Memory B cell (primary cell): ENCODE measurements at regions not wholly inside any gene's neighbourhood (a gene's known extent, or its start where the extent isn't known, plus 50 kb on each side); places are given as distances from the start of the nearest gene placed in this dataset.

Experiments used
- ATAC-seq: fragments of 150-1000 bp; cut with Tn5 transposase; 2 replicates; pipeline ENCODE4 v1.10.0; 2021; ENCODE audit warnings: low read depth, mild to moderate bottlenecking, moderate library complexity
- DNase-seq, 2 donors: peaks; one replicate each; pipeline ENCODE4 v3.0.0; 2022; ENCODE audit warnings: low spot score in 2 of 2
- H3K27ac Mint-ChIP-seq: one replicate; pipeline ENCODE4 v1.8.0; 2022; ENCODE audit warnings: mild to moderate bottlenecking, moderate library complexity, mixed read lengths
- H3K27me3 Mint-ChIP-seq: one replicate; pipeline ENCODE4 v1.8.0; 2022; ENCODE audit warnings: mixed read lengths
- H3K36me3 Mint-ChIP-seq: one replicate; pipeline ENCODE4 v1.8.0; 2022; ENCODE audit warnings: mild to moderate bottlenecking, mixed read lengths
- H3K4me1 Mint-ChIP-seq: one replicate; pipeline ENCODE4 v1.8.0; 2022; ENCODE audit warnings: mixed read lengths
- H3K4me3 Mint-ChIP-seq: one replicate; pipeline ENCODE4 v1.8.0; 2022; ENCODE audit warnings: mild to moderate bottlenecking, moderate library complexity, mixed read lengths
- H3K9me3 Mint-ChIP-seq: one replicate; pipeline ENCODE4 v1.8.0; 2022; ENCODE audit warnings: mixed read lengths

DNA sequence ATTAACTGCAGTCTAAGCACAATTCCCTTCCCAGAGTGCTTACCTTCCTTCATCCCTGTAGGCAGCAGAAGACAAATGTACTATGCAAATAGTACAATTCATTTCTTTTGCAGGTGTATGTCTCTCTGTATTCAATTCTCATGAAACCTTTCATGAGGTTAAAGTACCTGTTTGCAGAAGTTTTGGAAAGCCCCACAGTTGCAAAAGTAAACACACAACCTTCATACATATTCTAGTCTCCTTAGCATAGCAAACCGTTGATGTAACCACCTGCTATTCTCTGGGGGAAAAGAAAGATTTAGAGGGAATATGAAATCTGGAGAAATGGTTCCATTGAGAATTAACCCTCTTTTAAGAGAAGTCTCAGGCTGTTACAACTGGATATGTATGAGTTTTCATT, 200.3 kb upstream of the SUCLG2 start:
- Mint-ChIP-seq H3K27ac (no peak overlapping the region), H3K4me1 (no peaks in the 10 kb centered on the region), H3K27me3 (peaks cover 5% of the 10 kb centered on the region), H3K9me3 (no peaks in the 10 kb centered on the region), H3K4me3 (no peak overlapping the region), H3K36me3 (no peaks in the 10 kb centered on the region)
- ATAC-seq: no peak
- DNase-seq: no peak

DNA sequence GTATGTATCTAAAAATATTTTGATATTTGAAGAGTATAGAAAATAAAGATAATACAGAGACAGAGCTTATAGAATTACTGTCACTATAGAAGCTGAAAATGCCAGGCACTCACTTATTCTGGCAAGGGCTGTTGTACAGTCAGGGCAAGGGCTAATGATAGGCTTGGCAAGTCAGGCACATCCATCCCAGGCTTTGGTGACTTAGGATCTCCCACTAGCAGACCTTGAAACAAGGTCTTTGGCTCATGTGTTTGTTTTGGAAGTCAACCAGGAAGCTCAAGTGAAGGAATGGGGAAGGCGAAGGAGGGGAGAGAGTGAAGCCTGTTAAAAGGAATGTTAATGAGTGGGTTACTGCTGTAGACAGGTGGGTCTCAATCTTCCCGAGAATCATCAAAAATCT, 199.1 kb upstream of the SUCLG2 start:
- H3K4me3 Mint-ChIP-seq: no peak overlapping the region

DNA sequence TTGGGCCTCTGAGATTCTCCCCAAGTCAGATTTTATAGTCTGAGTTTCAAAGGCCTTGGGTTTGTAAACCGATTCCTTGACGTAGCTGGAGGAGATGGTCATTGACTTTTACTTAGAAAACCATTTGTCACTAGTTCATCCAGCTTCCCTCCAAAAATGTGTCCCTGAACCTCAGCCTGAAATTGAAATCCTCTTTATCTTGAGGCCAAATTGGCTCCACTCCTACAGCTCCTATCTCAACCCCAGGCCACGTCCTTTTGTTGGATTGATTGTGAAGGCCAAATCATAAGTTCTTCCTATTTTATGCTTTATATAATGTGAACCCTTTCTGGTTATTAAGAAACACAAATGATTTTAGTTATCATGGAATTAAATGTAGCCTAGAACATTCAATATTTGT, 193.9 kb upstream of the SUCLG2 start:
- no peak overlapping the region for H3K27ac Mint-ChIP-seq
- H3K36me3 Mint-ChIP-seq: no peaks in the 10 kb centered on the region
- no peak for ATAC-seq
- no peak for DNase-seq
- H3K4me3 Mint-ChIP-seq: no peak overlapping the region
- no peaks in the 10 kb centered on the region for H3K9me3 Mint-ChIP-seq
- H3K27me3 Mint-ChIP-seq: peaks cover 2% of the 10 kb centered on the region
- H3K4me1 Mint-ChIP-seq: no peaks in the 10 kb centered on the region

More for the DNA sequence above, 199.1 kb upstream of the SUCLG2 start:
- H3K4me1 Mint-ChIP-seq: no peaks in the 10 kb centered on the region
- no peak for ATAC-seq
- H3K27ac Mint-ChIP-seq: no peak overlapping the region
- no peaks in the 10 kb centered on the region for H3K9me3 Mint-ChIP-seq
- peaks cover 5% of the 10 kb centered on the region for H3K27me3 Mint-ChIP-seq
- no peaks in the 10 kb centered on the region for H3K36me3 Mint-ChIP-seq
- DNase-seq: no peak

- ATAC-seq (no peak), DNase-seq (no peak)
- Mint-ChIP-seq H3K27ac (no peak overlapping the region), H3K36me3 (no peaks in the 10 kb centered on the region), H3K27me3 (peaks cover 2% of the 10 kb centered on the region), H3K4me3 (no peak overlapping the region), H3K4me1 (no peaks in the 10 kb centered on the region), H3K9me3 (no peaks in the 10 kb centered on the region)
These were observed 191.8 kb upstream of the SUCLG2 start for GRCh38 chr3:67846166-67846565.

- no peak overlapping the region for H3K4me3 Mint-ChIP-seq
- H3K4me1 Mint-ChIP-seq: no peaks in the 10 kb centered on the region
- peaks cover 4% of the 10 kb centered on the region for H3K9me3 Mint-ChIP-seq
- peaks cover 5% of the 10 kb centered on the region for H3K27me3 Mint-ChIP-seq
- no peak for DNase-seq
- H3K36me3 Mint-ChIP-seq: no peaks in the 10 kb centered on the region
- no peak for ATAC-seq
- no peak overlapping the region for H3K27ac Mint-ChIP-seq
These were observed 178.4 kb upstream of the SUCLG2 start for GRCh38 chr3:67832817-67833216.

DNA sequence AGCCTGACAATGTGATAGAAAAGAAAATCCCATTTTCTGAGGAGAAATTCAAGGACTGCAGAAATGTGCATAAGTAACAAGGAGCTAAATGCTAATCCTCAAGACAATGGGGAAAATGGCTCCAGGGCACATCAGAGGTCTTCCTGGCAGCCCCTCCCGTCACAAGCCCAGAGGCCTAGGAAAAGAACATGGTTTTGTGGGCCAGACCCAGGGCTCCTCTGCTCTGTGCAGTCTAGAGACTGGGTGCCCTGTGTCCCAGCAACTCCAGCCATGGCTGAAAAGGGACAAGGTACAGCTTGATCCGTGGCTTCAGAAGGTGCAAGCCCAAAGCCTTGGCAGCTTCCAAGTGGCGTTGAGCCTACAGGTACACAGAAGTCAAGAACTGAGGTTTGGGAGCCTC, 176.8 kb upstream of the SUCLG2 start:
- ATAC-seq: no peak

GRCh38 chr3:67828486-67829010, 174.1 kb upstream of the SUCLG2 start:
- DNase-seq (no peak), ATAC-seq (no peak)
- Mint-ChIP-seq H3K9me3 (peaks cover 2% of the 10 kb centered on the region), H3K27me3 (peaks cover 4% of the 10 kb centered on the region), H3K4me3 (no peak overlapping the region), H3K36me3 (no peaks in the 10 kb centered on the region), H3K4me1 (no peaks in the 10 kb centered on the region), H3K27ac (no peak overlapping the region)

More for the DNA sequence above, 176.8 kb upstream of the SUCLG2 start:
- Mint-ChIP-seq H3K9me3 (peaks cover 4% of the 10 kb centered on the region), H3K27ac (no peak overlapping the region), H3K36me3 (no peaks in the 10 kb centered on the region), H3K27me3 (peaks cover 5% of the 10 kb centered on the region), H3K4me1 (no peaks in the 10 kb centered on the region), H3K4me3 (no peak overlapping the region)
- no peak for DNase-seq

DNA sequence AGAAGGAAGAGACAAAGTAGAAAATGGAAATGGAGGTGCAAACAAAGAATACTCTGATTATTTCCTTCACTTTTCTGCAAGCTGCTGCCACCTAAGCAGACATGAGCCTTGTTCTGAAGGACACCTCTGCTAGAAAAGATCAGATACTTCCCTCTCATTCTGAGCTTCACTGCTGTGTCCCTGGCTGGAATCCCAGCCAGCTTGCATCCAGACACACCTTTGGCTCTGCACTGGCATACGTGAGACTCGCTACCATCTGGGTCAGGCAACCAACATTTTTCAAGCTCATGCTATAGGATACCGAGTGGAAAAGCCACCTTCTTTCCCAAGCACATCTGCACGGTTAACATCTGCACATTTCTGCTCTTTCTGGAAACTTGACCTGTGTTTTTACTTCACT, 166.7 kb upstream of the SUCLG2 start:
- H3K36me3 Mint-ChIP-seq: no peaks in the 10 kb centered on the region

GRCh38 chr3:67819447-67819846, 165.0 kb upstream of the SUCLG2 start:
- H3K27ac Mint-ChIP-seq: no peak overlapping the region

More for the DNA sequence above, 166.7 kb upstream of the SUCLG2 start:
- no peak for DNase-seq
- no peaks in the 10 kb centered on the region for H3K9me3 Mint-ChIP-seq
- ATAC-seq: no peak
- H3K4me3 Mint-ChIP-seq: no peak overlapping the region
- no peak overlapping the region for H3K27ac Mint-ChIP-seq
- H3K4me1 Mint-ChIP-seq: no peaks in the 10 kb centered on the region
- peaks cover 2% of the 10 kb centered on the region for H3K27me3 Mint-ChIP-seq

DNA sequence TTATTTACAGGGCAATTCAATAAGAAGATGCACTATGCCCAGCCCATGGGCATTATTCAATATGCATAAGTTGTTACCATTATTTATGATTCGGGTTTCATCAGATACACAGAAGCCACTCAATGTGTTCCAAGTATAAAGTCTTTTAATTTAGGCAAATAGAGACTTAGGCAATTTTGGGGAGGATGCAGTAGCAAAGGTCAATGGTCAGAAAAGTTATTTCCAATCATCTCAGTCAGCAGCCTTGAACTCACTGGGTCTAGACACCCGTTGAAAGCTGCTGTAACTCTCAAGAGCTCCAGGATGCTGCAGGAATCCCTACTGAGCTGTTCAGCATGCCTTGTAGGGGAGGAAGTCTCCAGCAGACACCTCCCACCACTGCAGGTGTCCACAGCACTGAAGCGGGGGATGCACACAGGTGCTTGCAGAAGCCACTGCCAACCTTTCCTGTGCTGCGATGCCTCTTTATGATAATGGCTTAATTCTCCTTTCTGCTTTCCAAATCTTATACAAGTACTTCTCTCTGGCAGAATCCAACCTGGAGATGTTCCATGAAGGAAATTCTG, 155.0 kb upstream of the SUCLG2 start:
- DNase-seq (no peak), ATAC-seq (no peak)
- Mint-ChIP-seq H3K4me1 (no peaks in the 10 kb centered on the region), H3K27me3 (no peaks in the 10 kb centered on the region), H3K36me3 (no peaks in the 10 kb centered on the region), H3K9me3 (no peaks in the 10 kb centered on the region), H3K4me3 (no peak overlapping the region), H3K27ac (no peak overlapping the region)

More at GRCh38 chr3:67819447-67819846, 165.0 kb upstream of the SUCLG2 start:
- H3K4me3 Mint-ChIP-seq: no peak overlapping the region
- ATAC-seq (no peak), DNase-seq (no peak)
- H3K4me1 Mint-ChIP-seq: no peaks in the 10 kb centered on the region
- H3K27me3 Mint-ChIP-seq: peaks cover 2% of the 10 kb centered on the region
- no peaks in the 10 kb centered on the region for H3K9me3 Mint-ChIP-seq
- H3K36me3 Mint-ChIP-seq: no peaks in the 10 kb centered on the region

- peaks cover under 1% of the 10 kb centered on the region for H3K36me3 Mint-ChIP-seq
- ATAC-seq: no peak
- peaks cover 2% of the 10 kb centered on the region for H3K27me3 Mint-ChIP-seq
- no peaks in the 10 kb centered on the region for H3K9me3 Mint-ChIP-seq
- H3K4me3 Mint-ChIP-seq: no peak overlapping the region
- H3K4me1 Mint-ChIP-seq: no peaks in the 10 kb centered on the region
- no peak overlapping the region for H3K27ac Mint-ChIP-seq
- DNase-seq: no peak
These were observed 154.5 kb upstream of the SUCLG2 start for GRCh38 chr3:67808906-67809305.

GRCh38 chr3:67804578-67804977, 150.2 kb upstream of the SUCLG2 start:
- H3K4me1 Mint-ChIP-seq: no peaks in the 10 kb centered on the region
- H3K36me3 Mint-ChIP-seq: peaks cover 2% of the 10 kb centered on the region
- H3K4me3 Mint-ChIP-seq: no peak overlapping the region
- H3K27me3 Mint-ChIP-seq: peaks cover 4% of the 10 kb centered on the region
- ATAC-seq (no peak), DNase-seq (no peak)
- peaks cover 3% of the 10 kb centered on the region for H3K9me3 Mint-ChIP-seq
- H3K27ac Mint-ChIP-seq: no peak overlapping the region

DNA sequence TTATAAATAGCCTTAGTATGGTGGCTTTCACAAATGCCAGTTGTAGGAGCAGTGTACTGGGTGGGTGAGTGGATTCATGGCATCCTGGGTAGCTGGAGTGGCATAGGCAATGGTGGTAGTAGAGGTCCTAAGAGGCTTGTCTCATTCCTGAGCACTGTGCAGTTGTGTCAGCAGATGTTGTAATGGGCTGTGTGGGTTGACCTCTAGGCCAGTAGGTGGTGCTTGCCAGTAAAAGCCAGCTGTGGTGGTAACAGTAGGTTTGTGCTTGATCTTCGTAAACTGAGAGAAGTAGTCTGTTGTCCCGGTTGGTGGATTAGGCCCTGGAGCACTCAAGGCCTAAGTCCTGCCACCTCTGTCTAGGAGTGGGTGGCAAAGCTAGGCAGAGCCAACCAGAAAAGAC, 149.7 kb upstream of the SUCLG2 start:
- DNase-seq (no peak), ATAC-seq (no peak)
- H3K4me3 Mint-ChIP-seq: no peak overlapping the region
- peaks cover 4% of the 10 kb centered on the region for H3K27me3 Mint-ChIP-seq
- peaks cover 3% of the 10 kb centered on the region for H3K9me3 Mint-ChIP-seq
- H3K27ac Mint-ChIP-seq: no peak overlapping the region
- H3K36me3 Mint-ChIP-seq: peaks cover 2% of the 10 kb centered on the region
- no peaks in the 10 kb centered on the region for H3K4me1 Mint-ChIP-seq

GRCh38 chr3:67798412-67798811, 144.0 kb upstream of the SUCLG2 start:
- H3K4me3 Mint-ChIP-seq: no peak overlapping the region
- H3K4me1 Mint-ChIP-seq: no peaks in the 10 kb centered on the region
- H3K27me3 Mint-ChIP-seq: peaks cover 2% of the 10 kb centered on the region
- H3K36me3 Mint-ChIP-seq: no peaks in the 10 kb centered on the region
- H3K27ac Mint-ChIP-seq: no peak overlapping the region
- peaks cover 3% of the 10 kb centered on the region for H3K9me3 Mint-ChIP-seq
- ATAC-seq (no peak), DNase-seq (no peak)

DNA sequence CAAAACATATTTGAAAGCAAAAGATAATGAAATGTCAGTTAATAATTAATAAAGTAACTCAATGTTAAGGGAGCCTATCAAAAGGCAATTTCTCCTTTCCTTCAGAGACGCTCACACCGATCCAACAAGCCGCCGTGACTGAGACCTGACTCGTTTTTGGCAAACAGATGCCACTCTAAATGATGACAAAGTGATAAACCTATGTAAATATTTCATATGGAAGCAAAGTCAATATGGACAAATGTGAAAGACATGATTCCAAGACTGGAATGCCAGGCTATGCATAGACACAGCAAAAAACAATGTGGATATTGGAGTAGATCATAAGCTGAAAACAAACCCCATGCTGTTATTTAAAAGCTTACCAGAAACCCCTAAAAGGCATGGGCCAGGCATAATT, 137.2 kb upstream of the SUCLG2 start:
- Mint-ChIP-seq H3K36me3 (no peaks in the 10 kb centered on the region), H3K4me3 (no peak overlapping the region), H3K4me1 (no peaks in the 10 kb centered on the region), H3K27ac (no peak overlapping the region), H3K27me3 (peaks cover 1% of the 10 kb centered on the region), H3K9me3 (no peaks in the 10 kb centered on the region)
- ATAC-seq: no peak
- no peak for DNase-seq
